SK-N-SH (cell line): ENCODE measurements at regions not wholly inside any gene's neighbourhood (a gene's known extent, or its start where the extent isn't known, plus 50 kb on each side); places are given as distances from the start of the nearest gene placed in this dataset.

ENCODE experiments used
- CTCF ChIA-PET: fragments of 300-600, 350-600 bp; formaldehyde crosslinking; extraction: SDS; loops from one replicate; lab custom pipeline; 2021; lab: Yijun Ruan, JAX
- POLR2A ChIA-PET: fragments of 350-600 bp; sonication (Branson Sonifier 250); formaldehyde crosslinking; extraction: SDS; loops from one replicate; lab custom pipeline; 2020; ENCODE audit warnings: antibody characterized with exemption, inconsistent platforms; lab: Yijun Ruan, JAX
- DNase-seq: peaks from one replicate; pipeline ENCODE4 v3.0.0; 2012
- H2AFZ ChIP-seq: fragments of 200-600 bp; sonication (generic); 2 replicates; pipeline ENCODE4 v1.8.1; 2016; ENCODE audit warnings: antibody characterized with exemption, mild to moderate bottlenecking, low read depth
- H3F3A ChIP-seq: fragments of 200-600 bp; sonication (generic); replicated peaks from 2 replicates; pipeline ENCODE3; 2016; ENCODE audit warnings: antibody characterized with exemption, mild to moderate bottlenecking; ENCODE audit not compliant: insufficient read depth
- H3K27ac ChIP-seq, 2 experiments: fragments of 200-500 bp in 1 of 2; fragments of 200-600 bp in 1 of 2; sonication (Bioruptor generic) in 1 of 2; sonication (generic), shearing (Covaris generic) in 1 of 2; 2 replicates each; pipeline versions ENCODE4 v1.5.1 to v1.6.1; 2014 to 2016; ENCODE audit warnings: low read depth in 2 of 2, inconsistent platforms in 1 of 2, low read length in 1 of 2, mild to moderate bottlenecking in 1 of 2, mixed read lengths in 1 of 2
- H3K27me3 ChIP-seq: fragments of 200-600 bp; sonication (generic), shearing (Covaris generic); 2 replicates; pipeline ENCODE4 v1.6.1; 2016; ENCODE audit warnings: mixed run types; ENCODE audit not compliant: insufficient read depth
- H3K36me3 ChIP-seq, 2 experiments: fragments of 200-500 bp in 1 of 2; fragments of 200-600 bp in 1 of 2; sonication (Bioruptor generic) in 1 of 2; sonication (generic) in 1 of 2; replicated peaks in 1 of 2; 2 replicates each; pipeline versions ENCODE3 to v1.5.1; 2014 to 2016; ENCODE audit warnings: low read length in 1 of 2, mild to moderate bottlenecking in 1 of 2; ENCODE audit not compliant: insufficient read depth in 2 of 2, control insufficient read depth in 1 of 2
- H3K4me1 ChIP-seq, 2 experiments: fragments of 200-500 bp in 1 of 2; fragments of 200-600 bp in 1 of 2; sonication (Bioruptor generic) in 1 of 2; sonication (generic), shearing (Covaris generic) in 1 of 2; 2 replicates each; pipeline versions ENCODE4 v1.5.1 to v1.6.1; 2014 to 2016; ENCODE audit warnings: low read depth in 1 of 2, low read length in 1 of 2, mixed run types in 1 of 2; ENCODE audit not compliant: insufficient read depth in 2 of 2, control insufficient read depth in 1 of 2
- H3K4me2 ChIP-seq: fragments of 200-600 bp; sonication (generic), shearing (Covaris generic); 2 replicates; pipeline ENCODE4 v1.6.1; 2017; ENCODE audit warnings: mixed run types
- H3K4me3 ChIP-seq, 2 experiments: fragments of 200-500 bp in 1 of 2; fragments of 200-600 bp in 1 of 2; sonication (Bioruptor generic) in 1 of 2; sonication (generic), shearing (Covaris generic) in 1 of 2; 2 replicates each; pipeline versions ENCODE4 v1.5.1 to v1.8.1; 2014 to 2016; ENCODE audit warnings: low read depth in 2 of 2, inconsistent platforms in 1 of 2, low read length in 1 of 2, mild to moderate bottlenecking in 1 of 2, mixed read lengths in 1 of 2, moderate library complexity in 1 of 2
- H3K79me2 ChIP-seq: fragments of 200-600 bp; sonication (generic); 2 replicates; pipeline ENCODE4 v1.8.1; 2017; ENCODE audit warnings: mild to moderate bottlenecking; ENCODE audit not compliant: insufficient read depth
- H3K9ac ChIP-seq: fragments of 200-600 bp; sonication (generic); 2 replicates; pipeline ENCODE4 v1.6.1; 2017; ENCODE audit warnings: mixed run types
- H3K9me2 ChIP-seq: fragments of 200-600 bp; sonication (generic); 2 replicates; pipeline ENCODE4 v1.6.1; 2017; ENCODE audit warnings: mixed run types
- H3K9me3 ChIP-seq: fragments of 200-600 bp; sonication (generic); 2 replicates; pipeline ENCODE4 v1.6.1; 2017; ENCODE audit warnings: mixed run types, mild to moderate bottlenecking, moderate library complexity
- H4K20me1 ChIP-seq: fragments of 200-600 bp; sonication (generic); 2 replicates; pipeline ENCODE4 v1.6.1; 2017; ENCODE audit warnings: mild to moderate bottlenecking, mixed run types; ENCODE audit not compliant: insufficient read depth
- CHD2 ChIP-seq: fragments of 150-350 bp; IDR thresholded peaks from 2 replicates; pipeline ENCODE4 v1.6.1; 2018; ENCODE audit warnings: low read length; ENCODE audit not compliant: partially characterized antibody
- CTCF ChIP-seq: fragments of 200-600 bp; sonication (generic); IDR thresholded peaks from 2 replicates; pipeline ENCODE4 v1.6.1; 2017; ENCODE audit warnings: antibody characterized with exemption, mild to moderate bottlenecking, moderate library complexity
- EZH2phosphoT487 ChIP-seq: fragments of 200-600 bp; sonication (generic); IDR thresholded peaks from 2 replicates; pipeline ENCODE4 v1.6.1; 2017; ENCODE audit warnings: low read depth, mixed run types, mild to moderate bottlenecking, antibody characterized with exemption, moderate library complexity, borderline replicate concordance
- FOSL2 ChIP-seq: IDR thresholded peaks from 2 replicates; pipeline ENCODE4 v1.4.0; 2012; ENCODE audit warnings: low read depth, mild to moderate bottlenecking, moderate library complexity, borderline replicate concordance
- IRF3 ChIP-seq: fragments of 150-350 bp; IDR thresholded peaks from 2 replicates; pipeline ENCODE4 v1.6.1; 2016; ENCODE audit warnings: mild to moderate bottlenecking, low read depth, low read length
- JUND ChIP-seq: IDR thresholded peaks from 2 replicates; pipeline ENCODE4 v1.4.0; 2012
- MAX ChIP-seq: IDR thresholded peaks from 2 replicates; pipeline ENCODE4 v1.4.0; 2012; ENCODE audit warnings: low read depth
- NFIC ChIP-seq: IDR thresholded peaks from 2 replicates; pipeline ENCODE4 v1.4.0; 2012; ENCODE audit warnings: borderline replicate concordance
- POLR2AphosphoS5 ChIP-seq: IDR thresholded peaks from 2 replicates; pipeline ENCODE4 v1.6.1; 2012; ENCODE audit warnings: low read depth, low read length
- RCOR1 ChIP-seq: fragments of 150-350 bp; IDR thresholded peaks from 2 replicates; pipeline ENCODE4 v1.6.1; 2017; ENCODE audit warnings: antibody characterized with exemption, low read length
- REST ChIP-seq: IDR thresholded peaks from 2 replicates; pipeline ENCODE4 v1.6.1; 2012; ENCODE audit warnings: mild to moderate bottlenecking, low read depth, low read length, moderate library complexity
- RFX5 ChIP-seq: IDR thresholded peaks from 2 replicates; pipeline ENCODE4 v1.6.1; 2012; ENCODE audit warnings: mild to moderate bottlenecking, improper control_type of control experiment, low read length
- SIN3A ChIP-seq: IDR thresholded peaks from 2 replicates; pipeline ENCODE4 v1.6.1; 2012; ENCODE audit warnings: low read depth, mild to moderate bottlenecking, low read length, moderate library complexity, borderline replicate concordance
- TAF1 ChIP-seq: IDR thresholded peaks from 2 replicates; pipeline ENCODE4 v1.6.1; 2012; ENCODE audit warnings: low read depth, mild to moderate bottlenecking, low read length, moderate library complexity, borderline replicate concordance
- TCF12 ChIP-seq: IDR thresholded peaks from 2 replicates; pipeline ENCODE4 v1.4.0; 2012
- TEAD4 ChIP-seq: IDR thresholded peaks from 2 replicates; pipeline ENCODE4 v1.4.0; 2012; ENCODE audit warnings: mild to moderate bottlenecking, borderline replicate concordance; ENCODE audit not compliant: insufficient read depth
- USF1 ChIP-seq: IDR thresholded peaks from 2 replicates; pipeline ENCODE4 v1.4.0; 2012; ENCODE audit warnings: low read depth, borderline replicate concordance
- WGBS: methylation state at CpG from one replicate; pipeline ENCODE4 v1.1.6; 2017; ENCODE audit warnings: low lambda C conversion rate; 5-methylcytosine and 5-hydroxymethylcytosine counted together

- TF ChIP-seq NFIC (no peak), MAX (no peak)
These were observed 184.9 kb downstream of the BAMBI start (continued) for GRCh38 chr10:28862219-28862618.

- Histone ChIP-seq H3K27me3 (no peaks in the 10 kb centered on the region), H3K9me2 (no peaks in the 10 kb centered on the region), H3F3A (no peaks in the 10 kb centered on the region), H3K27ac (no peak overlapping the region), H3K4me3 (no peak overlapping the region), H3K9me3 (no peaks in the 10 kb centered on the region), H2AFZ (no peak overlapping the region), H3K36me3 (no peaks in the 10 kb centered on the region), H3K4me1 (no peaks in the 10 kb centered on the region), H4K20me1 (no peaks in the 10 kb centered on the region), H3K4me2 (no peak overlapping the region), H3K9ac (no peak overlapping the region), H3K79me2 (no peaks in the 10 kb centered on the region)
- no peak for DNase-seq
- ChIA-PET POLR2A (no interaction called here), CTCF (interaction anchor here (0.6 to 0.8 kb wide), 2 partner anchors 10 to 193 kb away, joined by 3 to 4 read pairs; no protein-coding TSS in a partner anchor)
- WGBS = 55% methylated on average over 5 of the region's 5 CpGs
- TF ChIP-seq TAF1 (no peak), FOSL2 (no peak), EZH2phosphoT487 (no peak), POLR2AphosphoS5 (no peak), JUND (no peak), RCOR1 (no peak), RFX5 (no peak), SIN3A (no peak), IRF3 (no peak), TCF12 (no peak), USF1 (no peak), CHD2 (no peak)
These were observed 192.4 kb downstream of the BAMBI start for GRCh38 chr10:28869606-28870201.

- no peaks in the 10 kb centered on the region for H4K20me1 ChIP-seq
- H3F3A ChIP-seq = no peaks in the 10 kb centered on the region
- H3K27me3 ChIP-seq = no peaks in the 10 kb centered on the region
- H3K9me2 ChIP-seq = no peaks in the 10 kb centered on the region
- WGBS = 70% methylated on average over 4 of the region's 4 CpGs
- H3K4me2 ChIP-seq = no peak overlapping the region
- no peak overlapping the region for H2AFZ ChIP-seq
- no peaks in the 10 kb centered on the region for H3K36me3 ChIP-seq
- no peak overlapping the region for H3K27ac ChIP-seq
- no peak overlapping the region for H3K9ac ChIP-seq
- ChIA-PET POLR2A (no interaction called here), CTCF (interaction anchor here (1.2 kb wide), 1 partner anchor 9 kb away, joined by 3 read pairs; no protein-coding TSS in a partner anchor)
- H3K4me3 ChIP-seq = no peak overlapping the region
- peaks cover 0 to 10% of the 10 kb centered on the region in 2 experiments; a peak in 1 of 4 replicates for H3K4me1 ChIP-seq
- DNase-seq = no peak
- no peaks in the 10 kb centered on the region for H3K9me3 ChIP-seq
- no peaks in the 10 kb centered on the region for H3K79me2 ChIP-seq
- TF ChIP-seq REST = no peak
- TF ChIP-seq TAF1 = no peak
- no peak for TF ChIP-seq NFIC
- no peak for TF ChIP-seq CTCF
- TF ChIP-seq USF1 = no peak
- no peak for TF ChIP-seq RFX5
- TF ChIP-seq TEAD4 = no peak
These were observed 194.3 kb downstream of the BAMBI start for GRCh38 chr10:28871665-28872064.
